Renal cortical epithelial cell (primary cell): ENCODE measurements at regions not wholly inside any gene's neighbourhood (a gene's known extent, or its start where the extent isn't known, plus 50 kb on each side); places are given as distances from the start of the nearest gene placed in this dataset.
A peak's percentile ranks its signal among the peaks of the same experiment; 100 is the strongest.
"Not testable (repeated sequence)": the region's sequence is repeated elsewhere in the genome, so short reads cannot be mapped to it uniquely, and the experiment has no call there.

Experiments
- DNase-seq: peaks from one replicate; pipeline ENCODE4 v3.0.0-alpha.2; 2011; ENCODE audit warnings: low read depth

- DNase-seq, result no peak
Observed at GRCh38 chr3:31100519-31100918, 206.1 kb upstream of the GADL1 start.

- not testable (repeated sequence) for DNase-seq
Observed at GRCh38 chr3:31101285-31101684, 206.8 kb upstream of the GADL1 start.

- DNase-seq, result no peak
Observed at GRCh38 chr3:31102196-31102879, 207.9 kb upstream of the GADL1 start.

GRCh38 chr3:31103181-31103580 lies 208.7 kb upstream of the GADL1 start:
- DNase-seq, result no peak

- peak; percentile 53 for DNase-seq
Observed at GRCh38 chr3:31103623-31104180, 209.2 kb upstream of the GADL1 start.

- DNase-seq, result no peak
Observed at GRCh38 chr3:31105011-31105410, 210.6 kb upstream of the GADL1 start.

- DNase-seq, result peak; percentile 84
Observed at GRCh38 chr3:31105438-31106077, 211.1 kb upstream of the GADL1 start.

- peak; percentile 54 for DNase-seq
Observed at GRCh38 chr3:31106204-31106603, 211.7 kb upstream of the GADL1 start.

- no peak for DNase-seq
Observed at GRCh38 chr3:31106912-31107311, 212.5 kb upstream of the GADL1 start.

GRCh38 chr3:31114929-31115283 lies 220.4 kb upstream of the GADL1 start:
- no peak for DNase-seq

- DNase-seq, result not testable (repeated sequence)
Observed at GRCh38 chr3:31115531-31115930, 221.1 kb upstream of the GADL1 start.

- no peak for DNase-seq
Observed at GRCh38 chr3:31116651-31117050, 222.2 kb upstream of the GADL1 start.

GRCh38 chr3:31117854-31118253 lies 223.4 kb upstream of the GADL1 start:
- DNase-seq, result no peak

- DNase-seq, result no peak
Observed at GRCh38 chr3:31124373-31124772, 229.9 kb upstream of the GADL1 start.

GRCh38 chr3:31125413-31126020 lies 231.1 kb upstream of the GADL1 start:
- no peak for DNase-seq

- peak; percentile 33 for DNase-seq
Observed at GRCh38 chr3:31129241-31129640, 234.8 kb upstream of the GADL1 start.

- DNase-seq, result peak; percentile 63
Observed at GRCh38 chr3:31132132-31132769, 237.8 kb upstream of the GADL1 start.

GRCh38 chr3:31133541-31133940 lies 239.1 kb upstream of the GADL1 start:
- DNase-seq, result no peak

- no peak for DNase-seq
Observed at GRCh38 chr3:31135546-31135945, 241.1 kb upstream of the GADL1 start.

- peak; percentile 64 for DNase-seq
Observed at GRCh38 chr3:31137718-31138465, 243.4 kb upstream of the GADL1 start.

- no peak for DNase-seq
Observed at GRCh38 chr3:31140470-31140869, 246.0 kb upstream of the GADL1 start.

- DNase-seq, result no peak
Observed at GRCh38 chr3:31142139-31142538, 247.7 kb upstream of the GADL1 start.
